ENCODE measurements at regions not wholly inside any gene's neighbourhood (a gene's known extent, or its start where the extent isn't known, plus 50 kb on each side); places are given as distances from the start of the nearest gene placed in this dataset.
"Not testable (repeated sequence)": the region's sequence is repeated elsewhere in the genome, so short reads cannot be mapped to it uniquely, and the experiment has no call there.

- FAIRE-seq = no peak
- Histone ChIP-seq H3K36me3 (ENCODE audit: control insufficient read depth, insufficient read depth, low read length) (no peaks in the 10 kb centered on the region), H3K27me3 (ENCODE audit: control insufficient read depth, insufficient read depth, low read length) (no peaks in the 10 kb centered on the region), H3K4me3 (ENCODE audit: low read depth, low read length) (no peak overlapping the region)
- no peak for TF ChIP-seq CTCF (IDR thresholded peaks at IDR 0.05; ENCODE audit: insufficient read depth, low read length, severe bottlenecking)
- DNase-seq (ENCODE audit: low read depth) = no peak
Observed at GRCh38 chr1:72375226-72375625, 92.9 kb upstream of the NEGR1 start.

- FAIRE-seq (no peak), DNase-seq (ENCODE audit: low read depth) (peak; percentile 85)
Observed at GRCh38 chr1:72371259-72372035, 89.1 kb upstream of the NEGR1 start.

GRCh38 chr1:72370836-72371235, 88.5 kb upstream of the NEGR1 start:
- H3K27me3 ChIP-seq (ENCODE audit: control insufficient read depth, insufficient read depth, low read length); FAIRE-seq; H3K36me3 ChIP-seq (ENCODE audit: control insufficient read depth, insufficient read depth, low read length); DNase-seq (ENCODE audit: low read depth); H3K4me3 ChIP-seq (ENCODE audit: low read depth, low read length): not testable (repeated sequence)

More at GRCh38 chr1:72371259-72372035, 89.1 kb upstream of the NEGR1 start:
- H3K4me3 ChIP-seq (ENCODE audit: low read depth, low read length) = no peak overlapping the region
- H3K27me3 ChIP-seq (ENCODE audit: control insufficient read depth, insufficient read depth, low read length) = no peaks in the 10 kb centered on the region
- no peaks in the 10 kb centered on the region for H3K36me3 ChIP-seq (ENCODE audit: control insufficient read depth, insufficient read depth, low read length)
- no peak for TF ChIP-seq CTCF (IDR thresholded peaks at IDR 0.05; ENCODE audit: insufficient read depth, low read length, severe bottlenecking)

- Histone ChIP-seq H3K4me3 (ENCODE audit: low read depth, low read length) (no peak overlapping the region), H3K27me3 (ENCODE audit: control insufficient read depth, insufficient read depth, low read length) (no peaks in the 10 kb centered on the region), H3K36me3 (ENCODE audit: control insufficient read depth, insufficient read depth, low read length) (no peaks in the 10 kb centered on the region)
- DNase-seq (ENCODE audit: low read depth) (no peak), FAIRE-seq (no peak)
- no peak for TF ChIP-seq CTCF (IDR thresholded peaks at IDR 0.05; ENCODE audit: insufficient read depth, low read length, severe bottlenecking)
Observed at GRCh38 chr1:72369069-72369757, 86.9 kb upstream of the NEGR1 start.

- no peaks in the 10 kb centered on the region for H3K27me3 ChIP-seq (ENCODE audit: control insufficient read depth, insufficient read depth, low read length)
- TF ChIP-seq CTCF (IDR thresholded peaks at IDR 0.05; ENCODE audit: insufficient read depth, low read length, severe bottlenecking) = no peak
- FAIRE-seq = no peak
- no peaks in the 10 kb centered on the region for H3K36me3 ChIP-seq (ENCODE audit: control insufficient read depth, insufficient read depth, low read length)
- H3K4me3 ChIP-seq (ENCODE audit: low read depth, low read length) = no peak overlapping the region
- peak; percentile 92 for DNase-seq (ENCODE audit: low read depth)
Observed at GRCh38 chr1:72366466-72366865, 84.1 kb upstream of the NEGR1 start.

GRCh38 chr1:72365693-72366092, 83.4 kb upstream of the NEGR1 start:
- TF ChIP-seq CTCF (IDR thresholded peaks at IDR 0.05; ENCODE audit: insufficient read depth, low read length, severe bottlenecking) = no peak
- FAIRE-seq (no peak), DNase-seq (ENCODE audit: low read depth) (no peak)
- Histone ChIP-seq H3K27me3 (ENCODE audit: control insufficient read depth, insufficient read depth, low read length) (no peaks in the 10 kb centered on the region), H3K4me3 (ENCODE audit: low read depth, low read length) (no peak overlapping the region), H3K36me3 (ENCODE audit: control insufficient read depth, insufficient read depth, low read length) (no peaks in the 10 kb centered on the region)
